ENCODE measurements at regions not wholly inside any gene's neighbourhood (a gene's known extent, or its start where the extent isn't known, plus 50 kb on each side); places are given as distances from the start of the nearest gene placed in this dataset.

DNA sequence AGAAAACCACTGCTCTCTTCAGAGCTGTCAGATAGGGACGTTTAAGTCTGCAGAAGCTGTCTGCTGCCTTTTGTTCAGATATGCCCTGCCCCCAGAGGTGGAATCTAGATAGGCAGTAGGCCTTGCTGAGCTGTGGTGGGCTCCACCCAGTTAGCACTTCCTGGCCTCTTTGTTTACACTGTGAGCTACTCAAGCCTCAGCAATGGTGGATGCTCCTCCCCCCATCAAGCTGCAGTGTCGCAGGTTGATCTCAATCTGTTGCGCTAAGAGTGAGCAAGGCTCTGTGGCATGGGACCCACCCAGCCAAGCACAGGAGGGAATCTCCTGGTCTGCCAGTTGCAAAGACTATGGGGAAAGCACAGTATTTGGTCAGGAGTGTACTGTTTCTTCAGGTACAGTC, 59.2 kb upstream of the ZNF641 start:
- DNase-seq: peak; percentile 14

DNA sequence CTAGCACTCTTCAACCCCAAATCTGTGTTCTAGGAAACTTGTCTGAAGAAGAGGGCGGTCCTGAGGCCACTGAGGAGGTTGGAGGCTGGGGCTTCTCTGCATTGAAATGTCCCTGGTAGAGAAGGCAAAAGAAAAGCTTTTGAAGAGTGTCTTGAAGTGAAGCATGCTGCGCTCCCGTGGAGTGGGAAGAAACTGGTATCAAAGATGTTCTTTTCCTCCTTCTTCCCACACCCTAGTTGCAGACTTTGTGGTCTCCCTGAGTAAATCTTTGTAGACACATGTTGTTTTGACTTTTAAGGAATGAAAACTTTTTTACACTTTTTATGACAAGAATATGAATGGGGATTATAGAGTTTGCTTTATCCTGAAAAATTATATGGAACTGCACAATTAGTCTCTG, 59.0 kb upstream of the ANP32D start:
- DNase-seq: no peak

DNA sequence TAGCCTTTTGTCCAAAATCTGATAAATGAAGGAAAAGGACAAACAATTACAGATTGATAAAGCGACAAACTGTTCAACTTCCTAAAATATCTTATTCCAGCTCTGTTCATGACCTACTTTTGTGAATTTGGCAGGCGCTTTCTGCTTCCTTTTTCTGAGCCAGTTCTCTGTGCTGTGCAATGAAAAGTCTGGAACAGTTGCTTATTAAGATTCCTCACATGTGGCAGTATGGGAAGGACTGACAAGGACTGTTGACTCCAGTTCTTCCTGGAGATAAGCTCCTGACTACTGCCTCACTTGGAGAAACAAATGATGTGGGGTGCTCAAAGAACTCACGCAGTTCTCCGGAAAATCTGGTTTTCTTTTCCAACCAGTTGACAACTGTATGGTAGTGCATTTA, 58.3 kb upstream of the ANP32D start:
- no peak for DNase-seq

DNA sequence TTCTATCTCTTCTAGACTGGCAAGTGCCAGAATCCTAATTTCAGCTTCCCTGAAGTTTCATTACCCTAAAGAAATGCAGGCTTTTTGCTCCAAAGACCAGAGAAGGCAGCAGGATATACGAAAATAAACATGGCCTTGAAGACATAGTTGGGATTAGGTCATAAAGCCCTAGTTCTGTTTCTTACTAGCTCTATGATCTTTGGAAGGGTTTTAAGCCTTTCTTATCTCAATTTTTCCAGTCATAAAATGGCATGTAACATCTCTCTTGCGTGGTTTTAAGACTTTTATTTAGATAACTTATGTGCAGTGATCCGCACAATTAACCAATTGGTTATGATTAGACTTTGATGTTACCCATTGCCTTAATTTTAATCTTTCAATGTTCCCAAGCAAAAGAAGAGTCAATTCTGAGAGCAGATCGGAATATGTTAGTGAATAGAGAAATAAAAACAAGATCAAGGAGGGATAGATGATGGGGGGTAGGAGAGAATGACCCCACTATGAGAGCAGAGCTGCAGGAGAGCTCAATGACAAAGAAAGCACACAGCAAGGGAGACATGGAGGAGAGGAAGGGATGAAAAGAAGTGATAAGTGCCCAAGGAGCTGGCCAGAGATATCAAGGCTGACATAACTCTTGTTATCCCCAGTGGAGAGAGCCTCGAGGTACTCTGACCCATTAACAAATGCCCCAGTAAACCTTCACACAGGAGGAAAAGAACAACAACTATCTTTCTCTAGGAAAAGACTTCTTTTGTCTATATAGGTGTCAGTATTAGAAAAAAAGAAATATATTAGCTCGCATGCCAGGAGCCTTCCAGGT, 53.0 kb upstream of the ANP32D start:
- DNase-seq: no peak

DNA sequence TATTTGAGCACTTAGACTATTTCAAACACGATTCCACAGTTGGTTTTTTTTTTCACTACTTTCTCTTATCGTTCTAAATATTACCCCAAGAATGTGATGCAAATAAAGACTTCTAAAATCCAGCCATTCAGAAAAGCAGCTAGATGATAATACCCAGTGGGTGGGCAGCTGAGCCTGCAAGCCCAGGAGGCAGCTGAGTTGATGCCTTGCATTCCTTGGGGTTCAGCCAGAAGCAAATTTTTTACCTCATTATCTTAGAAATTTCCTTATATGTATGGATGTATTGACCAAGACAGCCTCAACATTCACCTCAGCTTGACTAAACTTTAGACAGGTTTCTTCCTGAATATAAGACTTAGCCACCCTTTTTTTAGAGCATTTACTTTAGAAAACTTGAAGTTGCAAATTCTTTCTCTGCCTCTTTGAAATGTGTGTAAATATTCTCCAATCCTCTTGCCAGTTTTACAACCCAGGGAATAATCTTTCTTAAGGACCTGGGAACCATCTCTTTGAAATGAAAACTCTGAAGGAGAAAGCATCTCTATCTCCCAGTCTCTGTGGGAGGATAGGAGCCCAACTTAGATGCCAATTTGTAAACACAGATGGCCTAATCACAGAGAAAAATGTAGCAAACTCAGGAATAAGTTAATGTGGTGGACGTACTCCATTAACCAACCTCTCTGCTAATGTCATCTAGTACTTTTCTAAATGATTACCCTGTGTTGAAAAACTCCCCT, 52.2 kb upstream of the ANP32D start:
- no peak for DNase-seq

DNA sequence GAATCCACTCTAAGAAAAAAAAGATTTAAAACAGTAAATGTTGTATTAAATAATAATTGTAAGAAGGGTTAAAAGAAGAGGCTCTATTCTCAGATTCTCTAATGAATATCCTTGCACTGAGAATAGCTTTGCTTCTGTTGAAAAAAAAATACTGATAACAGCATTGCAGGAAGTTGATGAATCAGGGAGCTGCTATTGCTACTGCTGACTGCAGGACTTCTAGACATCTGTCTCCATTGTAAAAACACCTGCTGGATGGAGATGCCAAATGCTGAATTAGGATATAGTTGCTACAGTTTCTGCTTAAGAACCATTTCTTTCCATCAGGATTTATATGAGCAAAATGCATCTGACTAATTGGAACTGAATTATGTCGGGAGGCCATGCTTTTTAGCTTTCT, 50.3 kb upstream of the ANP32D start:
- DNase-seq: no peak

Measured in activated CD4-positive, alpha-beta T cell treated with anti-CD3 and anti-CD28 coated beads, Interleukin-2, amount 50 U/mL, for 1 hour (primary cell).